Stimulated activated CD4-positive, alpha-beta T cell treated with anti-CD3 and anti-CD28 coated beads, Interleukin-12 subunit alpha, Interleukin-12 subunit beta, amount 100 ng/mL, for 48 hours (primary cell): ENCODE measurements at regions not wholly inside any gene's neighbourhood (a gene's known extent, or its start where the extent isn't known, plus 50 kb on each side); places are given as distances from the start of the nearest gene placed in this dataset.

Experiments
- DNase-seq, 3 donors: peaks; one replicate each; pipeline ENCODE4 v3.0.0-alpha.2; 2020; ENCODE audit warnings: low read depth in 2 of 3, low spot score in 1 of 3

DNA sequence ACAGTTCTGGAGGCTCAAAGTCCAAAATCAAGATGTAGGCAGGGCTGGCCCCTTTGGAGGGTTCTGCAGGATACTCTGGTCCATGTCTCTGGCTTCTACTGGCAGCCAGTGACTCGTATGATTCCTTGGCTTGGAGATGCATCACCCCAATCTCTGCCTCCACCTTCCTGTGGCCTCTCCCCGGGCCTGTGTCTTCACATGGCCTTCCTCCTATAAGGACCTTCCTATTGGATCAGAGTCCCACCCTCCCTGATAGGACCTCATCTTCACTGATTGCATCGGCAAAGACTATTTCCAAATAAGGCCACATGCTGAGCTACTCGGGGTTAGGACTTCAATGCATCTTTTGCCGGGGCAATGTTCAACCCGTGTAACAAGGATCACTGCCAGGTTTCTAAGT lies 509.0 kb downstream of the CD83 start:
- no peak for DNase-seq

- DNase-seq, result no peak
These were observed 512.4 kb downstream of the CD83 start for GRCh38 chr6:14630016-14630415.

GRCh38 chr6:14633479-14633878 lies 515.9 kb downstream of the CD83 start:
- DNase-seq, result no peak

DNA sequence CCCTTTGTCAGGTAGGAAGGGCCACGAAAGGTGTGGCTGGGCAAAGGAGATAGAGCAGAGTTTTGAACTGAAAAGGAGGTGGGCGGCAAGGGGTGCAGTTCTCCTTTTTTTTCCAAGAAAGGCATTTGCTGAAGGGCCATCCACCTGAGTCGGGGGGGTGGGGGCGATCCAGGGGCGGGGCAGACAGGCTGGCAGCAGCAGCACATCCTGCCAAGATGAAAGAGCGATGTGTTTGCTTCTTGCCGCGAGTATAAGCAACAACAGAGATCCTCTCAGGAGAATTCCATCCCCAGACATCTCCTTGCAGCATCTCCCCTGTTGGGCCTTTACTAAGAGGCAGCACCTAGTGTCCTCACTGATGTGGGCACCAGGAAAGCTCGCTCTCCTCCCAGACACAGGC lies 516.5 kb downstream of the CD83 start:
- DNase-seq, result no peak

DNA sequence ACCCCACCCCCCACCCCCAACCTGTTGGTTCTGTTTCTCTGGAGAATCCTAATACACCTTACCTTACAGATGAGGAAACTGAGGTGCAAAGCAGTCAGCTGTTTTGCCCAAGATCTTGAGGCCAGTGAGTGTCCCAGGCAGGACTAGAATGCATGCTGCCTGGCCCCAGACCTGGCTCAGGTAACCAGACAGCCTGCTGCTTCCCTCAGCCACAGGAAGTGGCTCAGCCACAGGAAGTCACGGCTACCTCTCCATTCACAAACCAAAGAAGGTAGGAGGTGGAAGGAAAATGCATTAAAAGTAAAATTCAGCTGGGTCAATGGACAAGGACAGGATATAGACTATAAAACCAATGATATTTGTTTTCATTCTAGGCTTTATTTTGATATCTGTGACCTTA lies 517.6 kb downstream of the CD83 start:
- DNase-seq, result peak; percentile 13 to 20 (median 17)

- peak in 1 of 3 donors; percentile 21 for DNase-seq
These were observed 518.5 kb downstream of the CD83 start for GRCh38 chr6:14635934-14636591.

DNA sequence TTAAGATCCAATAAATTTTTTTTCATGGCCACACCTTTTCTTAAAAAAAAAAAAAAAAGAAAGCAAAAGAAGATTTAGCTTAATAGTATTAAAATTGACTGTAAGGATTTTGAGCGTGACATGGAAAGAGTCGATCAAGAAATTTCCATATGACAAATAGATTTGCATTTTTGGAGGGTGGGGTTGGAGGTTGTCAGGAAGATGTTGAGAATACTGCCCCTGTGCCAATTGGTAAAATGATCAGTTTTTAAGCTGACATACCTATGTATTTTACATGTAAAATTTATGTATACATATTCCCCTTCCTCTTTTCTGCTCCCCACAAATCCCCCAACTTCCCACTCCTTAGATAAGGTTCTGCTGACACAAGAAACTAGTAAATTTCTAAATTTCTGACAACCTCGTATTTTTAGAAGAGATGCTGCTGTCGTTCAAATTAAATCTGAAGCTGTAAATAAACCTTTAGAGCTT lies 520.9 kb downstream of the CD83 start:
- no peak for DNase-seq

GRCh38 chr6:14638906-14639761 lies 521.6 kb downstream of the CD83 start:
- DNase-seq, result no peak

DNA sequence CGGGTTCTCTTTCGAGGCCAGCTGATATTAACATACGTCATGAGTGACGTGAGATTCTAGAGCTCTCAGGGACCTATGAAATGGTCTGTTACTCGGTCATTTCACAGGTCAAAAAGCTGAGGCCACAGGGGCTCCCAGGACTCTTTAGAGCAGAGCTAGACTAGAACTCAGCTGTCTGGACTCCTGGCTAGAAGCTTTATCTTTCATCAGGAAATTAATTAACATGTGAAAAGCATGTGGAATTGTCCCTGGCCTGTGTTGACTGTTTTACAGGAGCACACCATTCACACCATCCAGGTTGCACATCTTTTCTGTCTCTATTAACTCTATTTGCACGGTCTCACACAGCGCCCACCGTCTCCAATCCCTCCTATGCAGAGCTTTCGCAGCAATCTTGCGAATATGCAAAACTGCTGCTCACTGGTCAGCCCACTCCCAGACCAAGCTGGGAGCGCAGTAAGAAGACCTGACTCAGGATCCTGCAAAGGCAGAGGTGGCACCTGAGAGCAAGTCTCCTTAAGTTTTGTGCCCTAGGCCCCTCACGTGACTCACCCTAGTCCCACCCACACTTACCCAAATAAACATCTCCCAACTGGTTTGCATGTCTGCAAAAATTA lies 522.5 kb downstream of the CD83 start:
- no peak for DNase-seq

- no peak for DNase-seq
These were observed 523.1 kb downstream of the CD83 start for GRCh38 chr6:14640631-14641030.

GRCh38 chr6:14641423-14642135 lies 524.0 kb downstream of the CD83 start:
- DNase-seq, result no peak

DNA sequence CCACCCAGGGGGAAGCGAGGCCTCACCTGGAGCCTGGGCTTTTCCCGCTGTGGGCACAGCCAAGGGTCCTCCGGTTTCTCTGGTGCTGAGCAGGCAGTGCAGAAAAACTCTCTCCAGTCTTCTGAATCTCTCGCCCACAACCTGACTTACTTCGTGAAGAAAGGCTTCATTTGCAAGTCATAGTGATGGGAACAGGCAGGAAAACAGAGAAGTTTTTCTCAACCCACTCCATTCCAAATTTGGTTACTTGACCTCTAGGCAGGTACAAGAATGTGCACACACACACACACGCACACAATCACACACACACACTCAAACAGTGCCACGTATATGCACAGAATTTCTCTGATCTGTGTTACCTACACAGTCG lies 524.5 kb downstream of the CD83 start:
- DNase-seq, result no peak

GRCh38 chr6:14642842-14643241 lies 525.3 kb downstream of the CD83 start:
- no peak for DNase-seq

DNA sequence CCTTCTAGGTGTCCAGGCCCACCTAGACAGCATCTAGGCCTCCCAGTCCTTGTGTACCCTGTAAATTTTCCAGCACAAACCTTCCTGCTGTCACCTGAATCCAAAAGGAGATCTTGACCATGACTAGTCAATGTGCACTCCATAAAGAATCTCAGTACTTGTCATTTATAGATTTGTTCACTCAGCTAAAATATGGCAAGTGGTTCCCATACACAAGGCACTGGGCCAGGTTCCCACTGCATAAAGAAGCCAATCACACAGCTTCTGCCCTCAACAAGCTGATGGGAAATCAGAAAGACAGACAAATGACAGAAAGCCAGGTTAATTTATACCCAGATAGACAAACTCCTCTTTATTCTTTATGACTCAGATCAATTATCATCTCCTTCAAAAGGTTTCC lies 526.8 kb downstream of the CD83 start:
- DNase-seq, result no peak

DNA sequence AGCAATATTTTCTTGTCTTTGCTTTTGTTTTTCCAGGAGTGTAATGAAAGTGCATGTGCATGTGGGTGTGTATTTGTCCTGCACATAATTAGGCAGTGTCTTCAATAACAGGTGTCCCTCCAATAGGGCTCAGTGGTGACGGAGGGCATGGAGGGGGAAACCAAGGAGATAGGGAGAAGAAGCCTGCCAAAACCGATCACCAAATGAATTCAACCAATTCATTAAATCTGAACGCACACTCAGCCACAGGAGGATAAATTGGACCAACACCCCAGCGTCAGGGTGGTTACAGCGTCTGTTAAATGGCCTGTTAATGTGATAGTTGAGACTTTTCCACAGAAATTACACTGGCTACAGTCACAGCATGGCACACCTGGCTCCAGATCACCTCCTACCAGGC lies 527.6 kb downstream of the CD83 start:
- DNase-seq, result no peak

- no peak for DNase-seq
These were observed 528.3 kb downstream of the CD83 start for GRCh38 chr6:14645841-14646240.

- DNase-seq, result no peak
These were observed 528.8 kb downstream of the CD83 start for GRCh38 chr6:14646371-14646770.

DNA sequence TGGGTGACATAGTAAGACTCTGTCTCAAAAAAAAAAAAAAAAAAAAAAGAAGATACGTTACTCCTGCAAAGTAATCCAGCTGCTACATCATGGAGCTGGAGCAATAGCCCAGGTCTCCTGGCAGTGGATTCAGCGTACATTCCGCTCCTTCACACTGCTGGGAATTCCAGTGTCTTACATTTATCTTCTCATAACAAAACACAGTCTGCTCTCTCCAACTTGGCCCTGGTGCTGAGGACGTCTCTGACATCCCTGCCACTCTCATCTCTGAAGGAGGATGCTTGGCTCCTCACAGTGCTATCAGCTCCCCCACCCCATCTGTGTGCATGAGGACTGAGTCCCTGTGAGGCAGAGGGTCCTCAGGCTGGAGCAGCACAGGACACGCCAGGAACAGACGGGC lies 529.8 kb downstream of the CD83 start:
- no peak for DNase-seq

DNA sequence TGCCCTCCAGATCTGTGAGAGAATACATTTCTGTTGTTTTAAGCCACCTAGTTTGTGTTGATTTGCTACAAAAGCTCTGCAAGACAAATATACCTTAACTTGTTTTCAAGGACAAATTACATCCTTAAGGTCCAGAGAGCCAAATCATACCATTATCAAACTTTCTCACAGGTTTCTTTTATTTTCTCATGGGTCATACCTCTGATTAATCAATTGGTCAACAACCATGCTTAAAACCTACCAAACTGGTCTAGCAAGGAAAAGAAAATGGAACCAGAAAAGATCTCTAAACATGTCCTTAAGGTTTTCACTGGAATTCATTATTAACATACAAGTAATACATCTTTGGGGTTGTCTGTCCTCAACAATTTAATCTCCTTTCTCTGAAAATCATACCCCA lies 535.0 kb downstream of the CD83 start:
- no peak for DNase-seq

- DNase-seq, result no peak
These were observed 537.9 kb downstream of the CD83 start for GRCh38 chr6:14655201-14656061.

DNA sequence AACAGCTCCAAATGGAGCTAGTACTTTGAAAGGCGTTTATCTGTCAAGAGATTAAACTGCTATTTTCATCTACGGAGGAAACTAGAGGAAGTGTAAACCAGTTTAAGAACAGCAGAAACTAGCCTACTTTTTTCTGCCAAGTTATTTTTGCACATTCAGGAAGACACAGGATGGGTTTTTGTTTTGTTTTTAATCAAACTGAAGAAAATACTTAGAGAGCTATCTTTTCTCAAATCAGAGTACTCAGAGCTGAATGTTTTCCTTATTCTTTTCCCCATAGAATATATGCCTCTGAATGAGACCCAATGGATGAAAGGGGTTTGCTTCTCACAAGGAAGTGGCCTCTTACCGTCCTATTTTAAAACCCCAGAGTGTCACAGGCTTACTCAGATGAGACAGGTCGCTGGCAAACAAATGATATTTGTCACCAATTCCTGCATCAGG lies 538.5 kb downstream of the CD83 start:
- DNase-seq, result no peak
